PFSK-1 (cell line): ENCODE measurements at regions not wholly inside any gene's neighbourhood (a gene's known extent, or its start where the extent isn't known, plus 50 kb on each side); places are given as distances from the start of the nearest gene placed in this dataset.

Source experiments
- FOXP2 ChIP-seq: optimal IDR thresholded peaks from 2 replicates; pipeline ENCODE3; 2011; ENCODE audit warnings: borderline replicate concordance, control low read depth, inconsistent platforms; ENCODE audit not compliant: insufficient read depth; ENCODE audit errors: extremely low read length, extremely low read depth
- POLR2AphosphoS5 ChIP-seq: IDR thresholded peaks from 2 replicates; pipeline ENCODE4 v1.6.1; 2012; ENCODE audit warnings: low read depth, mild to moderate bottlenecking, control low read depth, low read length, moderate library complexity
- SIN3A ChIP-seq: IDR thresholded peaks from 2 replicates; pipeline ENCODE4 v1.6.1; 2012; ENCODE audit warnings: mild to moderate bottlenecking, low read length, moderate library complexity, borderline replicate concordance; ENCODE audit not compliant: insufficient read depth
- TAF1 ChIP-seq: IDR thresholded peaks from 2 replicates; pipeline ENCODE4 v1.6.1; 2012; ENCODE audit warnings: low read length, control low read depth, borderline replicate concordance; ENCODE audit not compliant: insufficient read depth
- TF ChIP-seq, protein P1 (sequence below), 2 experiments: IDR thresholded peaks; 2 replicates each; pipeline versions ENCODE4 v1.6.1 to v1.8.0; 2011 to 2012; ENCODE audit warnings: low read depth in 2 of 2, low read length in 2 of 2, control low read depth in 1 of 2, inconsistent platforms in 1 of 2, mild to moderate bottlenecking in 1 of 2, moderate library complexity in 1 of 2; ENCODE audit not compliant: insufficient read depth in 1 of 2

DNA sequence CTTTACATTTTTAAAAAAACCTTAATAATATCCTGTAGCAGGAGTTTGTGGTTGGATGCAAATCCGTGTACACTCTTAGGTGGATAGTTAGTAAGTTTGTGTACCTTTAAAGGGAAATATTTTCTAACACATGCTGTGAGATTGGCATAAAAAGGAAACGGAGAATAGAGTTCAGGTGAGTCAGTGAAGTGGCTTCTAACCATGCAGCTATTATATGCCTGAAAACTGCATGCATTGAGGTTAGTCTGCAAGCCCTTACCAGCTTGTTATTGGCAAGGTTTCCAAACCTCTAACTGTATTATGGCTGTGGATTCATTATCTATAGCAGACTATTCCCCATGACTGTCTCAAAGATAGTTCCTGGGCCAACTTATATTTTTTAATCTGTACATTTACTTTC, 420.6 kb upstream of the MMS22L start:
- no peak for TF ChIP-seq FOXP2
- TF ChIP-seq POLR2AphosphoS5, result no peak
- TF ChIP-seq, protein P1, sequence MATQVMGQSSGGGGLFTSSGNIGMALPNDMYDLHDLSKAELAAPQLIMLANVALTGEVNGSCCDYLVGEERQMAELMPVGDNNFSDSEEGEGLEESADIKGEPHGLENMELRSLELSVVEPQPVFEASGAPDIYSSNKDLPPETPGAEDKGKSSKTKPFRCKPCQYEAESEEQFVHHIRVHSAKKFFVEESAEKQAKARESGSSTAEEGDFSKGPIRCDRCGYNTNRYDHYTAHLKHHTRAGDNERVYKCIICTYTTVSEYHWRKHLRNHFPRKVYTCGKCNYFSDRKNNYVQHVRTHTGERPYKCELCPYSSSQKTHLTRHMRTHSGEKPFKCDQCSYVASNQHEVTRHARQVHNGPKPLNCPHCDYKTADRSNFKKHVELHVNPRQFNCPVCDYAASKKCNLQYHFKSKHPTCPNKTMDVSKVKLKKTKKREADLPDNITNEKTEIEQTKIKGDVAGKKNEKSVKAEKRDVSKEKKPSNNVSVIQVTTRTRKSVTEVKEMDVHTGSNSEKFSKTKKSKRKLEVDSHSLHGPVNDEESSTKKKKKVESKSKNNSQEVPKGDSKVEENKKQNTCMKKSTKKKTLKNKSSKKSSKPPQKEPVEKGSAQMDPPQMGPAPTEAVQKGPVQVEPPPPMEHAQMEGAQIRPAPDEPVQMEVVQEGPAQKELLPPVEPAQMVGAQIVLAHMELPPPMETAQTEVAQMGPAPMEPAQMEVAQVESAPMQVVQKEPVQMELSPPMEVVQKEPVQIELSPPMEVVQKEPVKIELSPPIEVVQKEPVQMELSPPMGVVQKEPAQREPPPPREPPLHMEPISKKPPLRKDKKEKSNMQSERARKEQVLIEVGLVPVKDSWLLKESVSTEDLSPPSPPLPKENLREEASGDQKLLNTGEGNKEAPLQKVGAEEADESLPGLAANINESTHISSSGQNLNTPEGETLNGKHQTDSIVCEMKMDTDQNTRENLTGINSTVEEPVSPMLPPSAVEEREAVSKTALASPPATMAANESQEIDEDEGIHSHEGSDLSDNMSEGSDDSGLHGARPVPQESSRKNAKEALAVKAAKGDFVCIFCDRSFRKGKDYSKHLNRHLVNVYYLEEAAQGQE (IDR thresholded peaks at IDR 0.05; ENCODE audit: insufficient read depth in 1 of 2, low read depth in 2 of 2, low read length in 2 of 2), result no peak

DNA sequence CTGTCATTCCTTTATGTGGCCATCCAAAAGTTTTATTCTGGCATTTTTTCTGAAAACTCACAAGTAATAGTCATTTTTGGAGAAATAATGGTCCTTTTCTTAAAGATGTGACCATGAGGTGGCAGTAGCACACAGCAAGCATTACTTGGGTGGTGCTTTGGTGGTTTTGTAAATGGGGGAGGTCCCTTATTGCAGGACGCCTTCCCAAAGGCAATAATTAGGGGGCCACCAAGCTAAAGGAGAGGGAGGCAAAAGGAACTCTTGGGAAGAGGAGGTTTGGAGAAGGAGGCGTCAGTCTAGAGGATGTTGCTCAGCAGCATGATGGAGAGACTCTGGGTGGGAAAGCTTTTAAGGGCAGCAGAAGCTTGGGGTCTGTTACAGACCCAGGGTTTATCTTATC, 422.6 kb upstream of the MMS22L start:
- no peak for TF ChIP-seq POLR2AphosphoS5

DNA sequence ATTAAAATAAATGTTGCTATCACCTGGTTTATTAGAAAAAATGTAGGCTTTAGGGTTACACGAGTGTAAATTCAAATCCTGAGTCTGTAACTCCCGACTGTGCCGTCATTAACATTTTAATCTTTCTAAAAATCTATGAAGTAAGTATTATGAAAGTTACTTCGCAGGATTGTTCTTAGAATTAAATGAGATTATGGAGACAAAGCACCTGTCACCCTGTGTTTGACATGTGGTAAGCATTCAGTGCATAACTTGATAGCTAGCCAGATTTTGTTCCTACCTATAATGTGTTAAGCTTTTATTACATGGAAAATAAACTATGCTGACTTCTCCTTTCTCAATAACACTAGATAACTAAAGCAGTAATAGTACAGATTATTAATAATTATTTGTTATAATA, 429.7 kb upstream of the MMS22L start:
- TF ChIP-seq POLR2AphosphoS5 (no peak), FOXP2 (no peak), SIN3A (no peak), TAF1 (no peak)
- TF ChIP-seq, protein P1 (IDR thresholded peaks at IDR 0.05; ENCODE audit: insufficient read depth in 1 of 2, low read depth in 2 of 2, low read length in 2 of 2), result no peak

DNA sequence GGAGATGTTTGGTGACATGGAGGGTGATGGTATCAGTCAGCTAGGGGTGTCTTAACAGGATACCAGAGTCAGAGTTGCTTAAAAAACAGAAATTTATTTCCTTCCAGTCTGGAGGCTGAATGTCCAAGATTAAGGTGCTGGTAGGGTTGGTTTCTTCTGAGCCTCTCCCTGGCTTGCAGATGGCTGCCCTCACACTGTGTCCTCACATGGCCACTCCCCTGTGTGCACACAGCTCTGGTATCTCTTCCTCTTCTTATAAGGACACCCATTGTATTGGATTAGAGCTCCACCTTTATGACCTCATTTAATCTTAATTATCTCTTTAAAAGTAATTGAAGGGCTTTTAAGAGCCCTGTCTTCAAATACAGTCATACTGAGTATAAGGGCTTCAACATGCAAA, 431.8 kb upstream of the MMS22L start:
- no peak for TF ChIP-seq FOXP2
- TF ChIP-seq TAF1, result no peak
- TF ChIP-seq SIN3A, result no peak
- TF ChIP-seq, protein P1 (IDR thresholded peaks at IDR 0.05; ENCODE audit: insufficient read depth in 1 of 2, low read depth in 2 of 2, low read length in 2 of 2), result no peak
- TF ChIP-seq POLR2AphosphoS5, result no peak

DNA sequence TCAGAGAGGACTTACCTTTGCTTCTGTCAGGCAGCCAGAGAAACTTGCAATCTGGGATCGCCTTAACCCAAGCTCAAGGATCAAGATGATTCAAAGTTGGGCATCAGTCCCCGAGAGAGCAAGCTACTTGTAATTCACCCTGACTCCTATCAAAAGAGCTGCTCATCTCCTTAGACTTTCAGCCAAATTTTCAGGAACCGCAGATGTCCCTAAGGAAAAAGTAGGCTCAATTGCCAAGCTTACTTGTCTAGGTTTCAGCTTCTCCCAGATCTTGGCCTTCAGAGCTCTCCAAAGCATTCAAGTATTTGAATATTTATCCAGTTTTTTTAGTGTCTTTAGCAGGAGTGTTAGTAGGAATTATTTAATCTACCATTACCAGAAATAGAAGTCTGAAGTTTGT, 434.1 kb upstream of the MMS22L start:
- TF ChIP-seq POLR2AphosphoS5, result no peak

DNA sequence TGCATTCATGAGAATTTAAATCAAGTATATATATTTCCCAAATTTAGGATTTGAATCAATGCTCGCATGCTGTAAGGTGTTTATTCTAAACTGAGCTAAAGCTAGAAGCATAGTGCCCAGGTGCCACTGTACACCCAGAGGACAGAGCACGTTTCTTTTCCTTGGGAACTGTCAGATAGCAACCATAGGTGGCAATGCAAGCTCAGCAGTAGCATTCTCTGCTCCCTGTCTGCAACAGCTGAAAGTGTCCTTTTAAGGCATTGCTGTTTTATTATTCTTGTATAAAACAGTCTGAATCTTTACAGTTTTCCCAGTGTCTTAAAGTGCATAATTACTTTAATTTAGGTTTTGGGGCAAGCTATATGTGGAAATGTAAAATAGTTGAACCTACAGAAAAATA, 443.4 kb upstream of the MMS22L start:
- TF ChIP-seq TAF1 (no peak), FOXP2 (no peak), POLR2AphosphoS5 (no peak), SIN3A (no peak)
- TF ChIP-seq, protein P1 (IDR thresholded peaks at IDR 0.05; ENCODE audit: insufficient read depth in 1 of 2, low read depth in 2 of 2, low read length in 2 of 2), result no peak
